H54 (cell line): ENCODE measurements at regions not wholly inside any gene's neighbourhood (a gene's known extent, or its start where the extent isn't known, plus 50 kb on each side); places are given as distances from the start of the nearest gene placed in this dataset.

ENCODE experiments used
- DNase-seq: peaks from one replicate; pipeline ENCODE4 v3.0.0; 2011; ENCODE audit warnings: low spot score, mixed read lengths; ENCODE audit not compliant: insufficient read length
- FAIRE-seq: peaks from 3 replicates; lab custom pipeline; 2011; peaks lifted over from hg19 to GRCh38; lab: Jason Lieb, UNC
- POLR2A ChIP-seq: IDR thresholded peaks from 2 replicates; pipeline ENCODE4 v1.6.1; 2011; ENCODE audit warnings: low read depth, mild to moderate bottlenecking, low read length

DNA sequence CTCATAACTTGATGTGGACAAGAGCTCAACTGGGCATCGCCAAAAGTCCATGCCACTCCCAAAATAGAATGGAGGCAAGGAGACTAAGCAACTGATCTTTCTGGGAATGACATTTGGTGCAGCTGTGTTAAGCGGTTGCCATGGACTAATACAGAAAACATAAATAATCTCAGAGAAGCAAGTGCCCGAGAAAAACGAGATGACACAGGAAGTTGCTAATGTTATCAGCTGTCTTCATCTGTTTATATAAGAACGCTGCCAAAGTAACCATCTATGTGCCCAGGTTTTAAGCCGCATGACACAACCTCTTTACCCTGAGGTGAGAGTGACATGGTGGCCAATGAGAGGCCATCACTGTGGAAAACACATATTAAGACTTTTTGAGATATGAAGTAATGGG lies 54.9 kb upstream of the SACS start:
- no peak for DNase-seq
- FAIRE-seq = no peak
- no peak for TF ChIP-seq POLR2A

DNA sequence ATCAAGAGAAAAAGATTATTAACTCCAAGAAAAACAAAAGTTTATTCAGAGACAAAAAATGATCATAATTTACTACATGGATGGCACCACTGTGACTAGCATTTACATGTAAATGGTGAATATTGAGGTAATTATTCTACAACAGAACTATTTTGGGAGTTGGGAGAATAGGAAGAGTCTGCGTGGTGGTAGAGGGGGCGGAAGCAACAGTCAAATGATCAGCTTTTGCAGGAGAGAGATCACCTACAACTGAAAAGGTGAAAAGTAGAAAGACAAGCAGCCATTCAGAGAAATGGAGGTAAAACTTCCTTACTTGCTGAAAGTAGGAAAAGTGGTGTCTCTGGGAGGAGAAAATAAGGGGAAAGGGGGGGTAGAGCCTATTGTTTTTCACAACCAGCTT lies 62.8 kb upstream of the SACS start:
- FAIRE-seq (no peak), DNase-seq (no peak)
- no peak for TF ChIP-seq POLR2A

DNA sequence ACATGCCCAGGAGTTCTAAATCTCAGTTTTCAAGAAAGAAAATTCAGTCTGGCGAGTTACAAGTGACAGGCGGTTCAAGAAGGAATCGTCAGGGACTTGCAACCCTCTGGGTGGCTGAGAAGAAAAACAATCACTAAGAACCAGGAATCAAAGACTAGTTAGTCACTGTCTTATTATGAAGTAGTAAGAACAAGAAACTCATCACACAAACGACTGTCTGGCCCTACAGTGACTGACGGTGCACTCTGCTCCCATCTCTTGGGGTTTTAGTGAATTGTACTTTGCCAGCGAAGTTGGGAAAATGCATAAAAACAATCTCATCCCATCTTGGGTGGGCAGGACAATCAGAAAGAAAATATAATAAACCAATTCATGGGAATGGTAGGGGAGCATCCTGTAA lies 63.7 kb upstream of the SACS start:
- FAIRE-seq = no peak
- TF ChIP-seq POLR2A = no peak
- no peak for DNase-seq

DNA sequence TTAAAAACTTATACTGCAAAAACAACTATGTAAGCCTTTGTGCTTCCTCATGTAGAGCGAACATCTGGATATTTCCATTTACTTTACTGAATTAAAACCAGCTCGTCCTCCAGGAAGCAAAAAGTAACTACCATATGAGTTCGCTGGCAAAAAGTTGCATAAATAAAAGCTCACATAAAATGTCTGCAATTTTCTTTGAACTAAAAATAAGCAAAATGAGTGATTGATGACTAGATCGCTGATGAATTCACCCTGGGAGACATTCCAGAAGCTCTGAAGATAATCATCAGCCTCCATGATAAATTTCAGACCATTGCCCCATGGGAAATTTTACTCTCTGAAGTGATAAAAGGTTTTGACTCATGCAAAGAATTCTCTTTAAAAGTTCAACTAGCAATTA lies 67.3 kb upstream of the SACS start:
- FAIRE-seq = no peak

DNA sequence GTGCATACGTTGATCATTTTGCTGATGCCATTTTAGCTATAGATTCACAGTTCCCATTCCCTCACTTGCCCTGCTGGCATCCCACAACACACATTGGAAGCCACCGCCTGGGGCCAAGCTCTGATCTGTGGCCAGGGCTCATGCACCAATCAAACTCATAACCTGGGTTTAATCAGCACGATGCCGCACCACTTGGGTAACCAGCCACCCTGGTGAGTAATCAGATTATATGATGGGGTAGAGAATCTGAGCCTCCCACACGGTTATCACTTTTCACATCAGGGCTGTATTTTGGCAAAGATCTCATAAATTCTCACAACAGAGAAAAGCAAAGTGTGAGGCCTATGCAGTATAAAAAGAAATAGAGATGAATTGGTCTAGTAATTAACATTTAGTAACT lies 66.0 kb upstream of the TNFRSF19 start:
- DNase-seq (no peak), FAIRE-seq (no peak)
- TF ChIP-seq POLR2A = no peak

More for the DNA sequence above, 67.3 kb upstream of the SACS start:
- no peak for DNase-seq
- TF ChIP-seq POLR2A = no peak

DNA sequence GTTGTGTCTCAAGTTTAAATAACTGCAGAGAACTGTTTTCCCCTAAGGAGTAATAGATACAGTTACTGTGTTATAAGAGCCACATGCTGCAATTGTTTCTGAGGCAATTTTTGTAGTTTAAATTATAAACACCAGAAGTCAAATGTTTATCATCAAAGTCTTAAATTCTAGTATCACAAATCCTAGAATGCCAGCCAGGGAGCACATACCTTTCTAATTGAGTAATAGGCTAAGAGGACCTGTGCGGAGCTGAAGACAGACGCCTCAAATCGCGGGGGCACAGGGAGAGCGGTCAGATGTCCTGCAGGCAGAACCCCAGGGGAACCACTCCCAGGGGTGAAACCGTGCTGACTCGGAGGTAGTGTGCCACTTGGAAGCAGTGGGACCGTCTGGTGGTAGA lies 65.2 kb upstream of the TNFRSF19 start:
- DNase-seq = no peak
- TF ChIP-seq POLR2A = peak; percentile 53; the same call in 1 of the 2 replicates
- FAIRE-seq = no peak

DNA sequence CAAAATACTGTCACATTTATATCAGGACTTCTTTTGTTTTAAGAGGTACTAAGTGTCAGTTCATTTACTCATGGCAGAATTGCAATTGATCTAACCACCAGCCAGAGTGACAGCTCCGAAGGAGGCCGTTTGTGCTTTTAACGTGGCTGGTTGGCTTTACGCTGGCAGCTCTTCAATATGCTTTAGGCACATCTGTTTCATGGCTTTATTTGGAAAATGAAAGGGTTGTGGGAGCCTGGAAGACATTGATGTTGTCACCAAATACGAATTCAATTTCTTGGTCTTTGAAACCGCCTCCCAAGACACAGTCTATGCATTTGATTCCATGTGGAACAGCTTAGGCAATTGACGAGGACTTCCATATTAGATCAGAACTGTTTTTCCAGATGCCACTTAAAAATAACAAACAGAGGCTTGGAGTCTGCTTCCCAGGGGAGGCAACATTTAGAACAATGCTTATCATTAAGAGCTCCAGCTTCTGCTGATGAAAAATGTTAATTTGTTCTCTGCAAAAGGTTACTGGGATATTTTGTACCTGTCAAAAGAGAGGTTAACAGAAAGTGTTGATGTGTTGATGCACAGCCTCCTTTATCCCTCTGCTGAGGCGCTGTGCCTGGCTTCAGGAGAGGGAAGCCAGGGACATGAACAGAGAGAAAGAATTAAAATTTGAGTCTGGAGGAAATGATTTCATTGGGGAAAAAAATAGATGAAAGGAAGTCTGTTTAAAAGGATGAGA lies 64.0 kb upstream of the TNFRSF19 start:
- no peak for TF ChIP-seq POLR2A
- no peak for FAIRE-seq
- no peak for DNase-seq

DNA sequence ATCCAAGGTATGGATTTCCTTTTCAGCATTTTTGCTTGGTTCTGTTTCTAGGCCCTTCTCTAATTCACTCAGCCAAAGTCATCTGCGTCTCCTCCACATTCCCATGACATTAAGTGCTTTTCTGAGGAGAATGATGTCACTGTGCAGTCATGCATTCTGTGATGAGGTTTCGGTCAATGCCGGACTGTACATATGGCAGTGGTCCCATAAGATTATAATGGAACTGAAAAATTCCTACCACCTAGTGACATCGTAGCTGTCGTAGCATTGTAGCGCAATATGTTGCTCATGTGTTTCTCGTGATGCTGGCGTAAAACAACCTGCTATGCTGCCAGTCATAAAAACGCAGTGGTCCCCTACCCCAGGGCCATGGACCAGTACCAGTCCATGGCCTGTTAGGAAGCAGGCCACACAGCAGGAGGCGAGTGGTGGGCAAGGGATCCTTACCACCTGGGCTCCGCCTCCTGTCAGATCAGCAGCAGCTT lies 63.4 kb upstream of the TNFRSF19 start:
- no peak for FAIRE-seq
- no peak for TF ChIP-seq POLR2A
- DNase-seq = no peak

DNA sequence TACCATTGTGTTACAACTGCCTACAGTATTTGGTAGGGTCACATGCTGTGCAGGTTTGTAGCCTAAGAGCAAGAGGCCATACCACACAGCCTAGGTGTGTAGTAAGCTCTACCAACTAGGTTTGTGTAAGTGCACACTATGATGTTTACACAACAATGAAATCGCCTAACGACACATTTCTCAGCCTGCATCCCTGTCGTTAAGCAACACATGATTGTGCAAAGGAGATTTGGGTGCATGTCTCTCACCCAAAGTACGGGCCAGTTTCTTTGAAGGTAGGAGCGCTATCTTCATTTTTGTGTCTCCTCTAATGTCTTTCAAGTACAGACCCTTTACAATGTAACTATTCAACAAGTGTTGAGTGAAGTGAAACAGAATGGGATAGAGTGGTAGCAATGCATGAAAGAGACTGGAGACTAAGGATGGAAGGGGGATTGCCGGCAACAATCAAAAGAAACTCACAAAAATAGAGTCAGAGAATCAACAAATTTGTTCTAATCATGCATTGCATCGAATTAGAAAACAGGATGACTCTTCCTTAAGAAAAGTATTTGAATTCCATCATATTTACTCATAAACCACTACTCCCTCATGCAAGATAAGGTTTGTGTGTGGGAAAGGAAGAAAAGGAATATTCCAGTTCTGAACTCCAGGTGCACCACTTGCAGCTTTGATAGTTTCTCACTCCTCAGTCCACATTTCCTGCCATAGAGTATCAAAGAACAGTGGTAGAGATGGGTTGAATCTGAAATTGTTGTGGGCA lies 60.2 kb upstream of the TNFRSF19 start:
- FAIRE-seq (no peak), DNase-seq (no peak)
- TF ChIP-seq POLR2A = no peak

DNA sequence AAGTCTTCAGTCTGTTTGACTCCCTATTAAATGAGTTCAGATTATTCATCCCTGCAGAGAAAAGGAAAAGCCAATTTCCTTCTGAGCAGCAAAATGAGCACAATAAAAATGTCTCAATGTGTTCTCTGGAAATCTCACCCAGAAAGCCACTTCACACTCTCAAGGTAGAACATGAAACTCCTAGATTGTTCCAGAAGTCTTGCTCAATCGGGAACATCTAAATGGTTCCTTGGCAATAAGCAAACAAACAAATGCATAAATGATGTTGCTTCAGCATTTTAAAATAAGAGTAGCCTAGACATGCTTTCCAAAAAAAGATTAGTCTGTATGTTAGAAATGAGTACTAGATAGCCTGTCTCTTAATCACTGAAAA lies 59.7 kb upstream of the TNFRSF19 start:
- no peak for FAIRE-seq
- TF ChIP-seq POLR2A = no peak
- DNase-seq = no peak

DNA sequence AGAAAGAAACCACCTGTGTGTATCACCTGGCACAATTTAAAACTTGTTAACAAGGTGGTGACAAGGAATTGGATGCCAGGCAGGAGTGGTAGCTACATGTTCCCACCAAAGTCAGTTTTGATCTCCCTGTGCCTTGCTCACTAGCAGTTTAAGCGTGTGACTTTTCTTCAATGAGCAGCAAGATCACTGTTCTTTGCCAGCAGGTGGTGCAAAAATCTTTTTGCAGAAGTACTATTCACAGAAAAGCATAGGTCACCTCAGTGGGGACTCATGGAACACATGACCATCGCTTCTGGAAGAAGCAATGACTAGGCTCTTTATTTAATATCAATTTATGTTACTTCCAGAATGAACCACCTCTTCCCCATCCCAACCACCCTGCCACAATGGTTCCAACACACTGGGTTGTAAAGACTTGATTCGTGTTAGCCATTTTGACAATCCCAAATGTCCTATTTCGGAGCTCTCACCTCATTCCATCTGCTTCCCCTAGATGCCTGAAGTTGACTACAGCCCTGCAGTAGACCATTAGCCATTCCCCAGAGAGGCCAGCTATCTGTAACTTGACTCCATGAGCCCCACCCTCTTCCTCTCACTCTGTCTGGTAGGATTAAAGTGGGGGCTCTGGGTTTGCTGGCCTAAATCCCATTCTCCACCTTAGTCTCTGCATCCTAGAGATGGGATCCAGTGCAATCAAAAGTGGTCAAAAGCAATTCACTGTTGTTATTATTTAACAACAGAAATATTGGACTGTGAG lies 59.1 kb upstream of the TNFRSF19 start:
- no peak for TF ChIP-seq POLR2A
- DNase-seq (no peak), FAIRE-seq (no peak)

DNA sequence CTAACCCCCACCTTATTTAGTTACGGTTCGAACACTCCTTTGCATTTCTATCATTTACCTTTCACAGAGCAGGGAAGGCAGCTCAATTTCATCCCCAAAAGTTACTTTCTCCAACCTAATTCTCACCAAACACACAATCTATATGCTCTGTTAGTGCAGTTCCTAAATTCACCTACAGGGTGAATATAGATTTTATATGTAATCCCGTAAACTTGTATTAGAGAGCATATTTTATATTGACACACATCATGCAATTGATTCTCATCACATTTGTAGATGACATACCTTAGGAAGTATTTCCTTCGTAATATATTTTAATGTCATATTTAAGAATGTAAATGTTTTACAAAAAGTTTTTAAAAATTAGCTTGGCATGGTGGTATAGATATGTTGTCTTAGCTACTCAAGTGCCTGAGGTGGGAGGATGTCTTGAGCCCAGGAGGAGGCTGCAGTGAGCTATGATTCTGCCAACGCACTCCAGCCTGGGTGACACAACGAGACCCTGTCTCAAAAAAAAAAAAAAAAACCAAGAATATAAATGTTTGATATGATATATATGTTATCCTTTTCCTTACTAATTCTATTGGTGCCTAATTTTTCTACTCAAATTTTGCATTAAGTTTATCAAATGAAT lies 57.3 kb upstream of the TNFRSF19 start:
- no peak for TF ChIP-seq POLR2A
- DNase-seq = no peak
- FAIRE-seq = no peak

DNA sequence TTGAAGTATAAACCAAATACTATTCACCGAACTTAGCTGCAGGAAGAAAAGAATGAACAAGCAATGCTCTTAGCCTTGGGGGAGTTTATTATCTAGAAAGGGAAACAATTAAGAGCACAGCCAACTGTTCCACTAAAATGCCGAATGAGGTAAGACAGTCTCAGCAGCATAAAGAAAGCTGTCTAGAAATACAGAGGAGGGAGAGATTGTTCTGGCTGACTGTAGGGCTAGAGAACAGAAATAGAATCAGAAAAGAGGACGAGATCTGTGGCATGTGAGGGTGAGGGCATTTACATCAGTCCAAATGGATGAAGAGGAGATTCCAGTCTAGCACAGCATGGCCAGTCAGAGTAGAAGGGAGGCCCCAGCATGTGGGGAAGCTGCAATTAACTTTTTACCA lies 56.8 kb upstream of the TNFRSF19 start:
- TF ChIP-seq POLR2A = no peak
- FAIRE-seq = no peak
- no peak for DNase-seq
